ENCODE measurements at regions not wholly inside any gene's neighbourhood (a gene's known extent, or its start where the extent isn't known, plus 50 kb on each side); places are given as distances from the start of the nearest gene placed in this dataset.

DNA sequence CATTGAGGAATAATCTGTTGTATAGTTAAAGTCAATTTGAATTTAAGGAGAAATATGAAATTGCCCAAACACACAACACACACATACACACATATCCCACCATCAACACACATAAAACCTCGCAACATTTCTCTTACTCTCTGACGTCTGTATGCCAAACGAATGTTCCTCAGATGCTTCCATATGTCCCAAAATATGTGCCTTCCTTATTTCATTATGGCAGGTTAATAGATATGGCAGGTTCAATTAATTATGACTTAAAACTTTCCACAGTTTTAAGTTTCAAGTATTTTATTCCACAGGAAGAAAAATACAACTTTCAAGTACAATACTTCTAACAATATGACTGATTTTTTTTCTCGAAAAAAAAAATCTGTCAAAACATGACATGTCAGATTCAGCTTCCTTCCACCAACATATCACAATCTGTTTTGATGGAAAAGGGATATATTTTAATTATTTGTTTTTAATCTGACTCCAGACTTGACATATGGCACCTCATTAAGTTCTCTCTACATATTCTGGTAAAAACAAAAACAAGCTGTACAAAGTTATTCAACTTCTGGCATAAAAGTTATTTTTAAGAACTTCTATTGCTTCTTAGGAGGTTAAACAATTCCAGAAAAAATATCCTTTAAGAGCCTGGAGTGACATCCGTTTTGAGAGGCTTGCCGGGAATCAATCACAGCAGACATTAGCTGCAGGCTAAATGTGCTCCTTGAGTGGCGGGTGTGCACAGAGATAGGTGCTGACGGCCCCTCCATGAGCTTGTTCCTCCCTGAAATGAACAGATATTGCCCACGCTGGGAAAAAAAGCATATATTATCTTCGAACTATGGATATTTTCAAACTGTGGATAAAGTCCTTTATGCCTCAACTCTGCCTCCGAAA lies 812.7 kb downstream of the DCDC2C start (continued):
- TF ChIP-seq, protein P1, sequence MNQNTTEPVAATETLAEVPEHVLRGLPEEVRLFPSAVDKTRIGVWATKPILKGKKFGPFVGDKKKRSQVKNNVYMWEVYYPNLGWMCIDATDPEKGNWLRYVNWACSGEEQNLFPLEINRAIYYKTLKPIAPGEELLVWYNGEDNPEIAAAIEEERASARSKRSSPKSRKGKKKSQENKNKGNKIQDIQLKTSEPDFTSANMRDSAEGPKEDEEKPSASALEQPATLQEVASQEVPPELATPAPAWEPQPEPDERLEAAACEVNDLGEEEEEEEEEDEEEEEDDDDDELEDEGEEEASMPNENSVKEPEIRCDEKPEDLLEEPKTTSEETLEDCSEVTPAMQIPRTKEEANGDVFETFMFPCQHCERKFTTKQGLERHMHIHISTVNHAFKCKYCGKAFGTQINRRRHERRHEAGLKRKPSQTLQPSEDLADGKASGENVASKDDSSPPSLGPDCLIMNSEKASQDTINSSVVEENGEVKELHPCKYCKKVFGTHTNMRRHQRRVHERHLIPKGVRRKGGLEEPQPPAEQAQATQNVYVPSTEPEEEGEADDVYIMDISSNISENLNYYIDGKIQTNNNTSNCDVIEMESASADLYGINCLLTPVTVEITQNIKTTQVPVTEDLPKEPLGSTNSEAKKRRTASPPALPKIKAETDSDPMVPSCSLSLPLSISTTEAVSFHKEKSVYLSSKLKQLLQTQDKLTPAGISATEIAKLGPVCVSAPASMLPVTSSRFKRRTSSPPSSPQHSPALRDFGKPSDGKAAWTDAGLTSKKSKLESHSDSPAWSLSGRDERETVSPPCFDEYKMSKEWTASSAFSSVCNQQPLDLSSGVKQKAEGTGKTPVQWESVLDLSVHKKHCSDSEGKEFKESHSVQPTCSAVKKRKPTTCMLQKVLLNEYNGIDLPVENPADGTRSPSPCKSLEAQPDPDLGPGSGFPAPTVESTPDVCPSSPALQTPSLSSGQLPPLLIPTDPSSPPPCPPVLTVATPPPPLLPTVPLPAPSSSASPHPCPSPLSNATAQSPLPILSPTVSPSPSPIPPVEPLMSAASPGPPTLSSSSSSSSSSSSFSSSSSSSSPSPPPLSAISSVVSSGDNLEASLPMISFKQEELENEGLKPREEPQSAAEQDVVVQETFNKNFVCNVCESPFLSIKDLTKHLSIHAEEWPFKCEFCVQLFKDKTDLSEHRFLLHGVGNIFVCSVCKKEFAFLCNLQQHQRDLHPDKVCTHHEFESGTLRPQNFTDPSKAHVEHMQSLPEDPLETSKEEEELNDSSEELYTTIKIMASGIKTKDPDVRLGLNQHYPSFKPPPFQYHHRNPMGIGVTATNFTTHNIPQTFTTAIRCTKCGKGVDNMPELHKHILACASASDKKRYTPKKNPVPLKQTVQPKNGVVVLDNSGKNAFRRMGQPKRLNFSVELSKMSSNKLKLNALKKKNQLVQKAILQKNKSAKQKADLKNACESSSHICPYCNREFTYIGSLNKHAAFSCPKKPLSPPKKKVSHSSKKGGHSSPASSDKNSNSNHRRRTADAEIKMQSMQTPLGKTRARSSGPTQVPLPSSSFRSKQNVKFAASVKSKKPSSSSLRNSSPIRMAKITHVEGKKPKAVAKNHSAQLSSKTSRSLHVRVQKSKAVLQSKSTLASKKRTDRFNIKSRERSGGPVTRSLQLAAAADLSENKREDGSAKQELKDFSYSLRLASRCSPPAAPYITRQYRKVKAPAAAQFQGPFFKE (tag by site-specific recombination; IDR thresholded peaks at IDR 0.05; ENCODE audit: borderline replicate concordance) = no peak
- TF ChIP-seq, protein P2, sequence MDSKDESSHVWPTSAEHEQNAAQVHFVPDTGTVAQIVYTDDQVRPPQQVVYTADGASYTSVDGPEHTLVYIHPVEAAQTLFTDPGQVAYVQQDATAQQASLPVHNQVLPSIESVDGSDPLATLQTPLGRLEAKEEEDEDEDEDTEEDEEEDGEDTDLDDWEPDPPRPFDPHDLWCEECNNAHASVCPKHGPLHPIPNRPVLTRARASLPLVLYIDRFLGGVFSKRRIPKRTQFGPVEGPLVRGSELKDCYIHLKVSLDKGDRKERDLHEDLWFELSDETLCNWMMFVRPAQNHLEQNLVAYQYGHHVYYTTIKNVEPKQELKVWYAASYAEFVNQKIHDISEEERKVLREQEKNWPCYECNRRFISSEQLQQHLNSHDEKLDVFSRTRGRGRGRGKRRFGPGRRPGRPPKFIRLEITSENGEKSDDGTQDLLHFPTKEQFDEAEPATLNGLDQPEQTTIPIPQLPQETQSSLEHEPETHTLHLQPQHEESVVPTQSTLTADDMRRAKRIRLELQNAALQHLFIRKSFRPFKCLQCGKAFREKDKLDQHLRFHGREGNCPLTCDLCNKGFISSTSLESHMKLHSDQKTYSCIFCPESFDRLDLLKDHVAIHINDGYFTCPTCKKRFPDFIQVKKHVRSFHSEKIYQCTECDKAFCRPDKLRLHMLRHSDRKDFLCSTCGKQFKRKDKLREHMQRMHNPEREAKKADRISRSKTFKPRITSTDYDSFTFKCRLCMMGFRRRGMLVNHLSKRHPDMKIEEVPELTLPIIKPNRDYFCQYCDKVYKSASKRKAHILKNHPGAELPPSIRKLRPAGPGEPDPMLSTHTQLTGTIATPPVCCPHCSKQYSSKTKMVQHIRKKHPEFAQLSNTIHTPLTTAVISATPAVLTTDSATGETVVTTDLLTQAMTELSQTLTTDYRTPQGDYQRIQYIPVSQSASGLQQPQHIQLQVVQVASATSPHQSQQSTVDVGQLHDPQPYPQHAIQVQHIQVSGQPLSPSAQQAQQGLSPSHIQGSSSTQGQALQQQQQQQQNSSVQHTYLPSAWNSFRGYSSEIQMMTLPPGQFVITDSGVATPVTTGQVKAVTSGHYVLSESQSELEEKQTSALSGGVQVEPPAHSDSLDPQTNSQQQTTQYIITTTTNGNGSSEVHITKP (tag by site-specific recombination; IDR thresholded peaks at IDR 0.05) = no peak
- TF ChIP-seq ZNF214 (tag by site-specific recombination; IDR thresholded peaks at IDR 0.05; ENCODE audit: borderline replicate concordance) (no peak), ZNF2 (tag by site-specific recombination; IDR thresholded peaks at IDR 0.05) (no peak), ZNF621 (tag by site-specific recombination; IDR thresholded peaks at IDR 0.05) (no peak)
- TF ChIP-seq, protein P3, sequence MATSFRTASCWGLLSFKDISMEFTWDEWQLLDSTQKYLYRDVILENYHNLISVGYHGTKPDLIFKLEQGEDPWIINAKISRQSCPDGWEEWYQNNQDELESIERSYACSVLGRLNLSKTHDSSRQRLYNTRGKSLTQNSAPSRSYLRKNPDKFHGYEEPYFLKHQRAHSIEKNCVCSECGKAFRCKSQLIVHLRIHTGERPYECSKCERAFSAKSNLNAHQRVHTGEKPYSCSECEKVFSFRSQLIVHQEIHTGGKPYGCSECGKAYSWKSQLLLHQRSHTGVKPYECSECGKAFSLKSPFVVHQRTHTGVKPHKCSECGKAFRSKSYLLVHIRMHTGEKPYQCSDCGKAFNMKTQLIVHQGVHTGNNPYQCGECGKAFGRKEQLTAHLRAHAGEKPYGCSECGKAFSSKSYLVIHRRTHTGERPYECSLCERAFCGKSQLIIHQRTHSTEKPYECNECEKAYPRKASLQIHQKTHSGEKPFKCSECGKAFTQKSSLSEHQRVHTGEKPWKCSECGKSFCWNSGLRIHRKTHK (tag by site-specific recombination; IDR thresholded peaks at IDR 0.05) = no peak
- TF ChIP-seq, protein P4, sequence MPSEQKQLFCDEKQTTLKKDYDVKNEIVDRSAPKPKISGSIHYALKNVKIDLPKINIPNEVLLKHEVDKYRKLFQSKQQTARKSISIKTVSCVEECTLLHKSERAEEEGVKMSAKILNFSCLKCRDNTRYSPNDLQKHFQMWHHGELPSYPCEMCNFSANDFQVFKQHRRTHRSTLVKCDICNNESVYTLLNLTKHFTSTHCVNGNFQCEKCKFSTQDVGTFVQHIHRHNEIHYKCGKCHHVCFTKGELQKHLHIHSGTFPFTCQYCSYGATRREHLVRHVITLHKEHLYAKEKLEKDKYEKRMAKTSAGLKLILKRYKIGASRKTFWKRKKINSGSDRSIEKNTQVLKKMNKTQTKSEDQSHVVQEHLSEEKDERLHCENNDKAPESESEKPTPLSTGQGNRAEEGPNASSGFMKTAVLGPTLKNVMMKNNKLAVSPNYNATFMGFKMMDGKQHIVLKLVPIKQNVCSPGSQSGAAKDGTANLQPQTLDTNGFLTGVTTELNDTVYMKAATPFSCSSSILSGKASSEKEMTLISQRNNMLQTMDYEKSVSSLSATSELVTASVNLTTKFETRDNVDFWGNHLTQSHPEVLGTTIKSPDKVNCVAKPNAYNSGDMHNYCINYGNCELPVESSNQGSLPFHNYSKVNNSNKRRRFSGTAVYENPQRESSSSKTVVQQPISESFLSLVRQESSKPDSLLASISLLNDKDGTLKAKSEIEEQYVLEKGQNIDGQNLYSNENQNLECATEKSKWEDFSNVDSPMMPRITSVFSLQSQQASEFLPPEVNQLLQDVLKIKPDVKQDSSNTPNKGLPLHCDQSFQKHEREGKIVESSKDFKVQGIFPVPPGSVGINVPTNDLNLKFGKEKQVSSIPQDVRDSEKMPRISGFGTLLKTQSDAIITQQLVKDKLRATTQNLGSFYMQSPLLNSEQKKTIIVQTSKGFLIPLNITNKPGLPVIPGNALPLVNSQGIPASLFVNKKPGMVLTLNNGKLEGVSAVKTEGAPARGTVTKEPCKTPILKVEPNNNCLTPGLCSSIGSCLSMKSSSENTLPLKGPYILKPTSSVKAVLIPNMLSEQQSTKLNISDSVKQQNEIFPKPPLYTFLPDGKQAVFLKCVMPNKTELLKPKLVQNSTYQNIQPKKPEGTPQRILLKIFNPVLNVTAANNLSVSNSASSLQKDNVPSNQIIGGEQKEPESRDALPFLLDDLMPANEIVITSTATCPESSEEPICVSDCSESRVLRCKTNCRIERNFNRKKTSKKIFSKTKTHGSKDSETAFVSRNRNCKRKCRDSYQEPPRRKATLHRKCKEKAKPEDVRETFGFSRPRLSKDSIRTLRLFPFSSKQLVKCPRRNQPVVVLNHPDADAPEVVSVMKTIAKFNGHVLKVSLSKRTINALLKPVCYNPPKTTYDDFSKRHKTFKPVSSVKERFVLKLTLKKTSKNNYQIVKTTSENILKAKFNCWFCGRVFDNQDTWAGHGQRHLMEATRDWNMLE (tag by site-specific recombination; conservative IDR thresholded peaks at IDR 0.05; ENCODE audit: low read depth) = no peak

DNA sequence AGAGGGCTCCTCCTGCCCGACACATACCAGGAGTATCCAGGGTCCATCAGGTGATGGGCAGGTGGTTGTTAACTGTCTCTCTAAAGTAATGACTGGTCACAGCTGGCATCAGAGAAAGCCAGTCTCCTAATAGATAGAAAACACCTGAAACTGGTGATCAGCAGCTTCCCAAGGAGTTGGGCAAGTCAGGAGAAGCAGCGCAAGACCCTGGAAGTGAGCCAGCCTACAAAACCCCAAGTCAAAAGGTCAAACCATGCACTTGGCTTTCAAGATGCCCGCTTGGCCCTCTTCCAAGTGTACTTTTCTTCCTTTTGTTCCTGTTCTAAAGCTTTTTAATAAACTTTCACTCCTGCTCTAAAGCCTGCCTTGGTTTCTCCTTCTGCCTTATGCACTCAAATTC lies 815.2 kb downstream of the DCDC2C start:
- Histone ChIP-seq H3K36me3 (ENCODE audit: control insufficient read depth in 2 of 2, insufficient read depth in 1 of 2, low read length in 2 of 2) (no peaks in the 10 kb centered on the region), H3K9me3 (ENCODE audit: control insufficient read depth, insufficient read depth, low read depth, low read length) (no peaks in the 10 kb centered on the region), H3K27ac (ENCODE audit: extremely low read depth, low read depth, low read length) (no peak overlapping the region), H3K4me3 (ENCODE audit: low read depth, low read length) (no peak overlapping the region), H3K4me1 (ENCODE audit: control insufficient read depth, insufficient read depth, low read length) (no peaks in the 10 kb centered on the region)
- ChIA-PET POLR2A (no interaction called here), CTCF (no interaction called here)
- TF ChIP-seq ZNF677 (tag by site-specific recombination; IDR thresholded peaks at IDR 0.05) (no peak), ZNF830 (tag by site-specific recombination; IDR thresholded peaks at IDR 0.05; ENCODE audit: low read depth) (no peak), ZNF670 (tag by site-specific recombination; IDR thresholded peaks at IDR 0.05; ENCODE audit: low read depth) (no peak)
